GM12878 (cell line): ENCODE measurements at regions not wholly inside any gene's neighbourhood (a gene's known extent, or its start where the extent isn't known, plus 50 kb on each side); places are given as distances from the start of the nearest gene placed in this dataset.

Source experiments
- ATAC-seq: fragments of 200-7000 bp; cut with Tn5 transposase; 3 replicates; pipeline ENCODE4 v1.9.1; 2020; ENCODE audit warnings: mild to moderate bottlenecking, moderate library complexity
- BruUV-seq: library from RNA; stranded (reverse); fragments of 400-500 nt; replicated peaks from 2 replicates; lab custom pipeline; 2021; lab: Mats Ljungman, UMichigan
- CTCF ChIA-PET: fragments of 300-600 bp; sonication (Branson Sonifier 250); formaldehyde crosslinking; extraction: SDS; loops from one replicate; lab custom pipeline; 2021; ENCODE audit warnings: inconsistent platforms; lab: Yijun Ruan, JAX
- POLR2A ChIA-PET: fragments of 350-600 bp; formaldehyde crosslinking; extraction: SDS; loops from one replicate; lab custom pipeline; 2021; ENCODE audit warnings: inconsistent platforms; lab: Charles Lee
- RAD21 ChIA-PET: fragments of 300-600 bp; sonication (Branson Sonifier 250); formaldehyde crosslinking; loops from one replicate; lab custom pipeline; 2023; ENCODE audit warnings: antibody characterized with exemption; ENCODE audit not compliant: unreplicated experiment; lab: Charles Lee
- SMC1A ChIA-PET: fragments of 300-600 bp; sonication (Branson Sonifier 250); formaldehyde crosslinking; loops from one replicate; lab custom pipeline; 2023; ENCODE audit not compliant: unreplicated experiment, uncharacterized antibody; lab: Charles Lee
- DNase-seq: peaks from one replicate; pipeline ENCODE4 v3.0.0-alpha.2; 2011; ENCODE audit warnings: low read depth, low spot score
- FAIRE-seq: peaks from 3 replicates; lab custom pipeline; 2011; peaks lifted over from hg19 to GRCh38; lab: Jason Lieb, UNC
- H2AFZ ChIP-seq: 2 replicates; pipeline ENCODE4 v1.6.0; 2011; ENCODE audit warnings: low read depth, low read length, control low read depth; ENCODE audit not compliant: control insufficient read depth
- H3K27ac ChIP-seq: 2 replicates; pipeline ENCODE4 v1.5.1; 2011; ENCODE audit warnings: control low read depth; ENCODE audit not compliant: control insufficient read depth, insufficient read depth
- H3K27me3 ChIP-seq, 2 experiments: replicated peaks in 1 of 2; 2 replicates each; pipeline versions ENCODE4 v1.6.0 to v1.6.1; 2011; ENCODE audit warnings: low read length in 1 of 2; ENCODE audit not compliant: control insufficient read depth in 2 of 2, insufficient read depth in 2 of 2
- H3K36me3 ChIP-seq, 2 experiments: 2 replicates each; pipeline ENCODE4 v1.5.1; 2011; ENCODE audit warnings: low read length in 1 of 2; ENCODE audit not compliant: control insufficient read depth in 2 of 2, insufficient read depth in 2 of 2
- H3K4me1 ChIP-seq: 2 replicates; pipeline ENCODE4 v1.6.1; 2011; ENCODE audit warnings: mild to moderate bottlenecking, low read length, moderate library complexity, mixed read lengths; ENCODE audit not compliant: control insufficient read depth, insufficient read depth
- H3K4me2 ChIP-seq: 2 replicates; pipeline ENCODE4 v1.6.0; 2011; ENCODE audit warnings: control low read depth; ENCODE audit not compliant: control insufficient read depth, insufficient read depth
- H3K4me3 ChIP-seq: fragments of 200-600 bp; sonication (generic); 2 replicates; pipeline ENCODE4 v1.5.1; 2016
- H3K79me2 ChIP-seq: 2 replicates; pipeline ENCODE4 v1.6.0; 2011; ENCODE audit warnings: low read length; ENCODE audit not compliant: control insufficient read depth, insufficient read depth
- H3K9ac ChIP-seq: 2 replicates; pipeline ENCODE4 v1.8.0; 2011; ENCODE audit warnings: low read length, control low read depth, mixed read lengths; ENCODE audit not compliant: control insufficient read depth, insufficient read depth
- H3K9me3 ChIP-seq: replicated peaks from 3 replicates; pipeline ENCODE4 v1.5.1; 2011; ENCODE audit warnings: mild to moderate bottlenecking, low read length; ENCODE audit not compliant: control insufficient read depth, insufficient read depth
- H4K20me1 ChIP-seq: 2 replicates; pipeline ENCODE4 v1.6.0; 2011; ENCODE audit not compliant: control insufficient read depth, insufficient read depth
- BACH1 ChIP-seq: fragments of 450-650 bp; IDR thresholded peaks from 2 replicates; pipeline ENCODE4 v1.6.1; 2017; ENCODE audit warnings: mild to moderate bottlenecking, borderline replicate concordance
- BHLHE40 ChIP-seq, 2 experiments: fragments of 450-650 bp in 1 of 2; IDR thresholded peaks; 2 replicates each; pipeline ENCODE4 v1.6.1; 2011 to 2017; ENCODE audit warnings: low read depth in 2 of 2, borderline replicate concordance in 1 of 2, improper control_type of control experiment in 1 of 2, low read length in 1 of 2, mild to moderate bottlenecking in 1 of 2
- IRF4 ChIP-seq: IDR thresholded peaks from 2 replicates; pipeline ENCODE4 v1.6.1; 2011; ENCODE audit warnings: low read depth, low read length
- MEF2B ChIP-seq: fragments of 450-650 bp; IDR thresholded peaks from 2 replicates; pipeline ENCODE4 v1.6.1; 2018; ENCODE audit warnings: mild to moderate bottlenecking, moderate library complexity; ENCODE audit not compliant: partially characterized antibody, poor library complexity, severe bottlenecking
- SREBF2 ChIP-seq: IDR thresholded peaks from 2 replicates; pipeline ENCODE4 v1.6.1; 2012; ENCODE audit warnings: mild to moderate bottlenecking, low read length
- TCF3 ChIP-seq: IDR thresholded peaks from 2 replicates; pipeline ENCODE4 v1.6.1; 2012; ENCODE audit warnings: low read depth, mild to moderate bottlenecking, low read length, borderline replicate concordance; ENCODE audit not compliant: insufficient read depth
- ZBED1 ChIP-seq: IDR thresholded peaks from 2 replicates; pipeline ENCODE4 v1.6.1; 2016; ENCODE audit warnings: borderline replicate concordance
- ZNF622 ChIP-seq: fragments of 450-650 bp; IDR thresholded peaks from 2 replicates; pipeline ENCODE4 v1.6.1; 2017; ENCODE audit warnings: mild to moderate bottlenecking, inconsistent platforms
- WGBS: methylation state at CpG from one replicate; pipeline ENCODE4 v1.1.6; 2016; ENCODE audit warnings: low lambda C conversion rate; ENCODE audit not compliant: insufficient replicate concordance, insufficient coverage; ENCODE audit errors: missing lambda C conversion rate; 5-methylcytosine and 5-hydroxymethylcytosine counted together
- in situ Hi-C: fragments of 300-500 bp; cut with MboI; formaldehyde crosslinking; loops from 9 replicates; pipeline ENCODE4 v1.14.3; 2018; ENCODE audit warnings: mixed read lengths
- intact Hi-C: fragments of 100-400 bp; cut with micrococcal nuclease; formaldehyde crosslinking; loops from one replicate; pipeline ENCODE4 v1.14.2; 2022; ENCODE audit not compliant: unreplicated experiment
- TF ChIP-seq, protein P1 (sequence below): fragments of 450-650 bp; formaldehyde crosslinking; IDR thresholded peaks from 2 replicates; pipeline ENCODE4 v1.5.0; 2022; ENCODE audit warnings: mild to moderate bottlenecking, missing genetic modification characterization
- TF ChIP-seq, protein P2 (sequence below): fragments of 150-350 bp; IDR thresholded peaks from 2 replicates; pipeline ENCODE4 v1.6.1; 2014; ENCODE audit warnings: mild to moderate bottlenecking, low read depth, low read length

DNA sequence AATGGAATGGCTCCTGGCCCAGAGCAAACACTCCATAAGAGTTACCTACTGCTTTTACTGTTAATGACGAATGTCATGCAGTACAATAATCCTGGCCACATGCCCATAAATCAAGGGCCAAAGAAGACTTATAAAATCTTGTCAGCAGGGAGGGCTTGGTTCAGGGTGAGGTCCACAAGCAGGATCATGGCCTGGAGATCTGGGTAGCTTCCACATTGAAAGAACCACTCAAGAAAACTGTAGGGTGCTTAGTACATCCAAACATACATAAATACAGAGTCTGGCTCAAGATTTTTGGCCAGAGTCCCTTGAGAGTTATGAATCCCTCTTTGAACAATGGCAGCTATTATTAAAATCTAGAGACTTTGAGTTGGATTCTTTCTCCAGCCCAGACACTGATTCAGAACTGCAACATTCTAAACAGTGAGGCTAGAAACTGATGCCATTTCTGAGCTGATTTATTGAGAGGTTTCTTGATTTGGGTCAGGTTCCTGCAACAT lies 188.7 kb downstream of the CDC5L start:
- no peaks in the 10 kb centered on the region for H3K36me3 ChIP-seq
- no TSS peak for BruUV-seq
- 0% methylated on average over 1 of the region's 1 CpG for WGBS
- H3K9me3 ChIP-seq, result no peaks in the 10 kb centered on the region
- H4K20me1 ChIP-seq, result no peaks in the 10 kb centered on the region
- ATAC-seq (no peak), DNase-seq (no peak), FAIRE-seq (no peak)
- no peaks in the 10 kb centered on the region; a peak in 1 of 4 replicates for H3K27me3 ChIP-seq
- SMC1A ChIA-PET, result no interaction called here
- H3K9ac ChIP-seq, result no peak overlapping the region
- RAD21 ChIA-PET, result interaction anchor here (0.6 kb wide), 1 partner anchor 884 kb away, joined by 3 read pairs; no protein-coding TSS in a partner anchor
- H3K4me2 ChIP-seq, result no peak overlapping the region
- H3K79me2 ChIP-seq, result no peaks in the 10 kb centered on the region
- TF ChIP-seq, protein P1, sequence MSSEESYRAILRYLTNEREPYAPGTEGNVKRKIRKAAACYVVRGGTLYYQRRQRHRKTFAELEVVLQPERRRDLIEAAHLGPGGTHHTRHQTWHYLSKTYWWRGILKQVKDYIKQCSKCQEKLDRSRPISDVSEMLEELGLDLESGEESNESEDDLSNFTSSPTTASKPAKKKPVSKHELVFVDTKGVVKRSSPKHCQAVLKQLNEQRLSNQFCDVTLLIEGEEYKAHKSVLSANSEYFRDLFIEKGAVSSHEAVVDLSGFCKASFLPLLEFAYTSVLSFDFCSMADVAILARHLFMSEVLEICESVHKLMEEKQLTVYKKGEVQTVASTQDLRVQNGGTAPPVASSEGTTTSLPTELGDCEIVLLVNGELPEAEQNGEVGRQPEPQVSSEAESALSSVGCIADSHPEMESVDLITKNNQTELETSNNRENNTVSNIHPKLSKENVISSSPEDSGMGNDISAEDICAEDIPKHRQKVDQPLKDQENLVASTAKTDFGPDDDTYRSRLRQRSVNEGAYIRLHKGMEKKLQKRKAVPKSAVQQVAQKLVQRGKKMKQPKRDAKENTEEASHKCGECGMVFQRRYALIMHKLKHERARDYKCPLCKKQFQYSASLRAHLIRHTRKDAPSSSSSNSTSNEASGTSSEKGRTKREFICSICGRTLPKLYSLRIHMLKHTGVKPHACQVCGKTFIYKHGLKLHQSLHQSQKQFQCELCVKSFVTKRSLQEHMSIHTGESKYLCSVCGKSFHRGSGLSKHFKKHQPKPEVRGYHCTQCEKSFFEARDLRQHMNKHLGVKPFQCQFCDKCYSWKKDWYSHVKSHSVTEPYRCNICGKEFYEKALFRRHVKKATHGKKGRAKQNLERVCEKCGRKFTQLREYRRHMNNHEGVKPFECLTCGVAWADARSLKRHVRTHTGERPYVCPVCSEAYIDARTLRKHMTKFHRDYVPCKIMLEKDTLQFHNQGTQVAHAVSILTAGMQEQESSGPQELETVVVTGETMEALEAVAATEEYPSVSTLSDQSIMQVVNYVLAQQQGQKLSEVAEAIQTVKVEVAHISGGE (CRISPR knock-in tag), result no peak
- no peak for TF ChIP-seq SREBF2
- no peak for TF ChIP-seq IRF4
- no peak for TF ChIP-seq TCF3
- TF ChIP-seq, protein P2, sequence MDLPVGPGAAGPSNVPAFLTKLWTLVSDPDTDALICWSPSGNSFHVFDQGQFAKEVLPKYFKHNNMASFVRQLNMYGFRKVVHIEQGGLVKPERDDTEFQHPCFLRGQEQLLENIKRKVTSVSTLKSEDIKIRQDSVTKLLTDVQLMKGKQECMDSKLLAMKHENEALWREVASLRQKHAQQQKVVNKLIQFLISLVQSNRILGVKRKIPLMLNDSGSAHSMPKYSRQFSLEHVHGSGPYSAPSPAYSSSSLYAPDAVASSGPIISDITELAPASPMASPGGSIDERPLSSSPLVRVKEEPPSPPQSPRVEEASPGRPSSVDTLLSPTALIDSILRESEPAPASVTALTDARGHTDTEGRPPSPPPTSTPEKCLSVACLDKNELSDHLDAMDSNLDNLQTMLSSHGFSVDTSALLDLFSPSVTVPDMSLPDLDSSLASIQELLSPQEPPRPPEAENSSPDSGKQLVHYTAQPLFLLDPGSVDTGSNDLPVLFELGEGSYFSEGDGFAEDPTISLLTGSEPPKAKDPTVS, result no peak
- no peak for TF ChIP-seq ZNF622
- no peak for TF ChIP-seq ZBED1
- TF ChIP-seq MEF2B, result no peak
- no peak for TF ChIP-seq BHLHE40 (IDR thresholded peaks at IDR 0.05; ENCODE audit: borderline replicate concordance in 1 of 2, low read depth in 2 of 2, low read length in 1 of 2)
- no peak for TF ChIP-seq BACH1
- POLR2A ChIA-PET, result no interaction called here
- H3K4me1 ChIP-seq, result no peaks in the 10 kb centered on the region
- H2AFZ ChIP-seq, result no peak overlapping the region
- in situ Hi-C loops (no loop called here), intact Hi-C loops (no loop called here)
- CTCF ChIA-PET, result no interaction called here
- no peak overlapping the region for H3K27ac ChIP-seq
- no peak overlapping the region for H3K4me3 ChIP-seq
